Stimulated activated naive CD8-positive, alpha-beta T cell treated with anti-CD3 and anti-CD28 coated beads, Interleukin-15, amount 100 ng/mL, for 72 hours (primary cell): ENCODE measurements at regions not wholly inside any gene's neighbourhood (a gene's known extent, or its start where the extent isn't known, plus 50 kb on each side); places are given as distances from the start of the nearest gene placed in this dataset.

ENCODE experiments used
- ATAC-seq: fragments of 150-1000 bp; cut with Tn5 transposase; 2 replicates; pipeline ENCODE4 v1.10.0; 2021; ENCODE audit warnings: mild to moderate bottlenecking, moderate library complexity
- DNase-seq, 2 donors: peaks; one replicate each; pipeline ENCODE4 v3.0.0; 2021 to 2022
- H3K27ac Mint-ChIP-seq, 2 donors: one replicate each; pipeline ENCODE4 v1.8.0; 2022; ENCODE audit warnings: mild to moderate bottlenecking in 2 of 2, mixed read lengths in 2 of 2, moderate library complexity in 2 of 2
- H3K27me3 Mint-ChIP-seq: one replicate; pipeline ENCODE4 v1.8.0; 2022; ENCODE audit warnings: mixed read lengths
- H3K4me1 Mint-ChIP-seq: one replicate; pipeline ENCODE4 v1.8.0; 2022; ENCODE audit warnings: mild to moderate bottlenecking, mixed read lengths
- H3K4me3 Mint-ChIP-seq, 2 donors: one replicate each; pipeline ENCODE4 v1.8.0; 2022; ENCODE audit warnings: mild to moderate bottlenecking in 2 of 2, mixed read lengths in 2 of 2, moderate library complexity in 1 of 2
- H3K9me3 Mint-ChIP-seq, 2 donors: one replicate each; pipeline ENCODE4 v1.8.0; 2022; ENCODE audit warnings: mixed read lengths in 2 of 2

- no peaks in the 10 kb centered on the region for H3K4me1 Mint-ChIP-seq
- no peaks in the 10 kb centered on the region for H3K27me3 Mint-ChIP-seq
Measured at GRCh38 chr20:16916165-16916564, 168.0 kb downstream of the OTOR start.

DNA sequence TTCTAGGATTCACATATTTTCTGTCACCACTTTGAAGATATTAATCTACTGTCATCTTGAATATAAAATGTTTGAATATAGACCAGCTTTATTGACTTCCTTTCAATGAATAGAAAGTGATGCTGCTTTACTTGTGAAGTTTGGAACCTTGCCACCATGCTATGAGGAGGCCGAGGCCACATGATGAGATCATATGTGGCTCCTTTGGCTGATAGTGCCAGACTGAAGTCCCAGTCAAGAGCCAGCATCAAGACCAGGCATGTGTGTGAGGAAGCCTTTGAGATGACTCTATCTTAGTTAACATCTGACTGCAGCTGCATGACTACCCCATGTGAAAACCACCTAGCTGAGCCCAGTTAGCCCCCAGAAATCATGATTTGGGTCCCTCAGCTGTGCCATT, 169.5 kb downstream of the OTOR start:
- H3K27ac Mint-ChIP-seq, result no peak overlapping the region
- ATAC-seq, result no peak
- no peaks in the 10 kb centered on the region for H3K4me1 Mint-ChIP-seq
- no peaks in the 10 kb centered on the region for H3K27me3 Mint-ChIP-seq
- DNase-seq, result no peak
- H3K9me3 Mint-ChIP-seq, result peaks cover 0 to 9% of the 10 kb centered on the region in 2 donors
- H3K4me3 Mint-ChIP-seq, result no peak overlapping the region

More at GRCh38 chr20:16916165-16916564, 168.0 kb downstream of the OTOR start:
- Mint-ChIP-seq H3K9me3 (peaks cover 0 to 16% of the 10 kb centered on the region in 2 donors), H3K27ac (no peak overlapping the region), H3K4me3 (no peak overlapping the region)
- no peak for DNase-seq
- ATAC-seq, result no peak

DNA sequence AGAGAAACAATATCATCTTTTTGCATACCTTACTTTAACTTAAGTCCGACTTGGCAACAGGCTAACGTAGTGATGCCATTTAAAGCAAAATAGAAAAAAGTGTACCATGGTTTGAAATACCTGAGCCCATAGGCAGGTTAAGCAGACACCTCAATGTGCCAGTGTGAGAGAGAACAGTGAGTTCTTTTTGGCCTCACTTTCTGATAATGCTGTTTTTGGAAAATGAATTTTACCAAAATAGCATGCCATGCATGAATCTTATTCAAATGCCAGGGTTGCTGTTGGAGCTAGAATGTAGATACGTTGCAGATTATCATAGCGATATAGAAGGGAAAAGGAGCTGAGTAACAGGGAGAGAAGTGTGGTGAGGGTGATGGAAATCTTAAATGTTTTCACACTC, 170.2 kb downstream of the OTOR start:
- Mint-ChIP-seq H3K27me3 (no peaks in the 10 kb centered on the region), H3K27ac (no peak overlapping the region), H3K9me3 (peaks cover 0 to 9% of the 10 kb centered on the region in 2 donors), H3K4me3 (no peak overlapping the region), H3K4me1 (no peaks in the 10 kb centered on the region)
- DNase-seq (no peak), ATAC-seq (no peak)

DNA sequence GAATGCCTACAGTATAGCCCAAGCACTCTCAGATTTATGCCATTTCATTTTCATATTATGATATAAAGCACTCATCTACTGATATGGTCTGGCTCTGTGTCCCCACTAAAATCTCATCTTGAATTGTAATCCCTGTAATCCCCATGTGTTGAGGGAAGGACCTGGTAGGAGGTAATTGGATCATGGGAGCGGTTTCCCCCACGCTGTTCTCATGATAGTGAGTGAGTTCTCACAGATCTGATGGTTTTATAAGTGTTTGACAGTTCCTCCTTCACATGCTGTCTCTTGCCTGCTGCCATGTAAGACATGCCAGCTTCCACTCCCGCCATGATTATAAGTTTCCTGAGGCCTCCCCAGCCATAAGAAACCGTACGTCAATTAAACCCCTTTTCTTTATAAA, 171.7 kb downstream of the OTOR start:
- no peak for DNase-seq
- Mint-ChIP-seq H3K27me3 (no peaks in the 10 kb centered on the region), H3K9me3 (peaks cover 0 to 9% of the 10 kb centered on the region in 2 donors), H3K27ac (no peak overlapping the region), H3K4me3 (no peak overlapping the region), H3K4me1 (no peaks in the 10 kb centered on the region)
- ATAC-seq, result no peak

GRCh38 chr20:16922834-16923233, 174.7 kb downstream of the OTOR start:
- Mint-ChIP-seq H3K27me3 (no peaks in the 10 kb centered on the region), H3K9me3 (no peaks in the 10 kb centered on the region), H3K27ac (no peak overlapping the region), H3K4me3 (no peak overlapping the region), H3K4me1 (no peaks in the 10 kb centered on the region)
- ATAC-seq, result no peak
- DNase-seq, result no peak

GRCh38 chr20:16926626-16927430, 178.7 kb downstream of the OTOR start:
- no peak overlapping the region for H3K27ac Mint-ChIP-seq
- no peak for ATAC-seq
- no peaks in the 10 kb centered on the region for H3K9me3 Mint-ChIP-seq
- peaks cover 6% of the 10 kb centered on the region for H3K27me3 Mint-ChIP-seq
- H3K4me3 Mint-ChIP-seq, result no peak overlapping the region
- no peak for DNase-seq
- no peaks in the 10 kb centered on the region for H3K4me1 Mint-ChIP-seq

DNA sequence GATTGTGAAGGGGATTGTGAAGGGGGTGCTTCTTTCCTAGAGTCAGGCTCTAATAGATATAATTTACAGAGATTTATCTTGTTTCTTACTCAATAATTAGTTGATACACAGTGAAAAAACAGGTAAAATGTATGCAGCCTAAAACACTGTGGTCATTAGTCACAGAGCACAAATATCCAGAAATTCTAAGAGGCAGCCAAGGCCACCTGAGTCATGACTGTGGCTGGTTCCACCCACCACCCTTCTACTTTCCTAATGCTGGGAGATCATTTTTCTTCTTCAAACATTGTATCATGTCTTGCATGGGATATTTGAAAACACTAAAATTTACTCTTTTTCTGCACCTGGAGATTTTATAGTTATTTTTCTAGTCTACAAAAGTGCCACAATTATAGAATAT, 181.6 kb downstream of the OTOR start:
- Mint-ChIP-seq H3K9me3 (no peaks in the 10 kb centered on the region), H3K4me3 (no peak overlapping the region), H3K27ac (no peak overlapping the region), H3K27me3 (peaks cover 6% of the 10 kb centered on the region), H3K4me1 (no peaks in the 10 kb centered on the region)
- ATAC-seq (no peak), DNase-seq (no peak)

DNA sequence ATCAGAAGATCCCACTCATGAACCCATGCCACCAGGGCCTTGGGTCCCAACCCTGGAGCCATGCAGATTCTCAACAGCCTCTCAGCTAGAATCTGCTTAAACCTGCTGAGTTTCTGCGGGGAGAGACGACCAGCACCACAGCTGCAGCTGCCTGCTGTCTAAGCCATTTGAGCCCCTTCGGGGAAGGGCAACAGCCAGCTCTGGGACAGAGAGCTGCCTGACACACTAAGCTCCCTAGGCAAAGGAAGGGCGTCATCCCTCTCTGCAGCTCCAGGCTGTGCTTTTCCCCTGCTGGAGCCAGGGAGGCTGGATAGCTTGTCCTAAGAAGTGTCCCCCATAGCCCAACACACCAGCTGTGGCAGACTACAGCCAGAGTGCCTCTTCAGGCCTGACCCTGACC, 182.5 kb downstream of the OTOR start:
- Mint-ChIP-seq H3K27me3 (peaks cover 6% of the 10 kb centered on the region), H3K9me3 (no peaks in the 10 kb centered on the region), H3K4me1 (no peaks in the 10 kb centered on the region), H3K27ac (no peak overlapping the region), H3K4me3 (no peak overlapping the region)
- DNase-seq (no peak), ATAC-seq (no peak)

DNA sequence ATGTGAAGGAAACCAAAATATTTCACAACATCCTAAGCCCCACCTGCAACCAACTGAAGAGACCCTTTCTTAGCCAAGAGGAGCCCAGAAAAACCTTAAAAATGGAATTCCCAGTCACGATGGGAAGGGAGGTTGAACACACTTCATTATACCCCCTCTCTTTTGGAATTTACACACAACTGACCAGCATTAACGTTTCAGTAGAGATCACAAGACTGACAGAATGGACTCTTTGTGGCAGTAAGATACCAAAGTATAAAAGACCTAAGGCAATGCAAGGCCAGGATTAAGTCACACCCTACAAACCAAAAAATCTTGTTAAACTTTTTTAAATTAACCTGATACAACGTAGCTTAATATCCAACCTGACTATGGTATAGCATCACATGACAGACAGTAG, 190.9 kb downstream of the OTOR start:
- ATAC-seq, result no peak
- Mint-ChIP-seq H3K27me3 (no peaks in the 10 kb centered on the region), H3K4me1 (no peaks in the 10 kb centered on the region), H3K4me3 (no peak overlapping the region), H3K9me3 (peaks cover 5 to 7% of the 10 kb centered on the region in 2 donors), H3K27ac (no peak overlapping the region)
- DNase-seq, result no peak

DNA sequence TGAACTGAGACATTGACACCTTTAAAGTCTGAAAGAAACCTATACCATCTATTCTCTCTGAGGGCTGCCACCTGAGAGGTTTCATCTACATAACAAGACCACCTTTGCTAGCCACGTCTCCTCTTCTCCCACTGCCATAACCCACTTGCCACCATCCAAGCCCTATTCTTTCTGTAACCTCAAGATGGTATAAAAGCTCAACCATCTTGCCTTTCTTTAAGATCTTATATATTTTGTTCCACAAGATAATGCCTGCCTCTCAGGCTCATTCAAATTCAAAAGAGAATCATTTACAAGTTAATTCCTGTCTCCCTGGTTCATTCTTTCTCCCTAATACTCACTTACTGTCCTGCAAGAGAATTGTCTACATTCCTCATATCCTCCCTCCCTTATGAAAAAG, 192.5 kb downstream of the OTOR start:
- Mint-ChIP-seq H3K27me3 (no peaks in the 10 kb centered on the region), H3K9me3 (peaks cover 5 to 7% of the 10 kb centered on the region in 2 donors)
- ATAC-seq, result no peak

GRCh38 chr20:16942051-16942450, 193.9 kb downstream of the OTOR start:
- Mint-ChIP-seq H3K27ac (no peak overlapping the region), H3K4me1 (no peaks in the 10 kb centered on the region), H3K4me3 (no peak overlapping the region), H3K9me3 (peaks cover 5 to 7% of the 10 kb centered on the region in 2 donors), H3K27me3 (no peaks in the 10 kb centered on the region)
- ATAC-seq (no peak), DNase-seq (no peak)

More for the DNA sequence above, 192.5 kb downstream of the OTOR start:
- Mint-ChIP-seq H3K27ac (no peak overlapping the region), H3K4me1 (no peaks in the 10 kb centered on the region), H3K4me3 (no peak overlapping the region)
- no peak for DNase-seq

GRCh38 chr20:16942756-16943155, 194.6 kb downstream of the OTOR start:
- Mint-ChIP-seq H3K27ac (no peak overlapping the region), H3K4me3 (no peak overlapping the region)
- DNase-seq, result no peak

DNA sequence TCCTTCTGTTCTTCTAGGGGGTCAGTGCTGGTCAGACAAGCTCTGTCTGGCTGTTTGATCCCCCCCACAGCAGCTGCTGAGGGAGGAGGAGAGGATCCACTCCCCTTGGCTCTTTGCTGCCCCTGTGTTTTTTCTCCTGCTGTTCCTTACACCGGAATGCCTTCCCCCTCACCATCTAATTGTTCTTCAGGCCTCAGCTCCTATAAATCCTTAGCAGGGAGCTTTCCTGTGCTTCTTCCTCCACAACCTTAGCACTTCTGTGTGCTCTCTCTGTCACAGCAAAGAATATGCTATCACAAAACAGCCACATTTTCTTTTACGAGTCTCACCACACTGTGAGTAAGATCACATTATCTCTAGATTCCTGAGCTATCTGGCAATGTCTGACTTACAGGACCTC, 196.6 kb downstream of the OTOR start:
- no peak for ATAC-seq
- DNase-seq, result no peak
- no peak overlapping the region for H3K4me3 Mint-ChIP-seq
- H3K4me1 Mint-ChIP-seq, result no peaks in the 10 kb centered on the region
- H3K27me3 Mint-ChIP-seq, result no peaks in the 10 kb centered on the region
- peaks cover 9 to 13% of the 10 kb centered on the region in 2 donors for H3K9me3 Mint-ChIP-seq
- no peak overlapping the region for H3K27ac Mint-ChIP-seq

More at GRCh38 chr20:16942756-16943155, 194.6 kb downstream of the OTOR start:
- no peaks in the 10 kb centered on the region for H3K4me1 Mint-ChIP-seq
- no peaks in the 10 kb centered on the region for H3K27me3 Mint-ChIP-seq
- peaks cover 5 to 7% of the 10 kb centered on the region in 2 donors for H3K9me3 Mint-ChIP-seq
- no peak for ATAC-seq

DNA sequence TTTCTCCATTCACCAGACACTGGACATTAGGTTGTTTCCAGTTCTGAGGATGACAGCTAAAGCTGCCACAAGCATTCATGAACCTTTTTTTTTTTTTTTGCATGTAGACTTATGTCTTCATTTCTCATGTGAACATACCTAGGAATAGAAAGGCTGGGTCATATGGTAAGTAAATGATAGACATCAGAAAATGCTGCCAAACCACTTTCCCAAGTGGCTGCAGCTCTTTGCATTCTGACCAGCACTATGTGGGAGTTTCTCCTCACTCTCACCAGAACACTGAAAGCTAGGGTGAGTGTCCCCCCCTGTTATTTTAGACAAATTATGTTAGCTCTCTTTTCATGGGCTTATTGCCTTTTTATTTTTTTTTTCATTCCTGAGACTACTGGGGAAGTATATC, 197.5 kb downstream of the OTOR start:
- Mint-ChIP-seq H3K9me3 (peaks cover 9 to 20% of the 10 kb centered on the region in 2 donors), H3K4me1 (no peaks in the 10 kb centered on the region), H3K27me3 (no peaks in the 10 kb centered on the region), H3K4me3 (no peak overlapping the region), H3K27ac (no peak overlapping the region)
- DNase-seq (no peak), ATAC-seq (no peak)

- DNase-seq (no peak), ATAC-seq (no peak)
- H3K9me3 Mint-ChIP-seq, result peaks cover 4 to 15% of the 10 kb centered on the region in 2 donors
- H3K4me3 Mint-ChIP-seq, result no peak overlapping the region
- no peak overlapping the region for H3K27ac Mint-ChIP-seq
- H3K27me3 Mint-ChIP-seq, result no peaks in the 10 kb centered on the region
- no peaks in the 10 kb centered on the region for H3K4me1 Mint-ChIP-seq
Measured at GRCh38 chr20:16946097-16946496, 197.9 kb downstream of the OTOR start.

DNA sequence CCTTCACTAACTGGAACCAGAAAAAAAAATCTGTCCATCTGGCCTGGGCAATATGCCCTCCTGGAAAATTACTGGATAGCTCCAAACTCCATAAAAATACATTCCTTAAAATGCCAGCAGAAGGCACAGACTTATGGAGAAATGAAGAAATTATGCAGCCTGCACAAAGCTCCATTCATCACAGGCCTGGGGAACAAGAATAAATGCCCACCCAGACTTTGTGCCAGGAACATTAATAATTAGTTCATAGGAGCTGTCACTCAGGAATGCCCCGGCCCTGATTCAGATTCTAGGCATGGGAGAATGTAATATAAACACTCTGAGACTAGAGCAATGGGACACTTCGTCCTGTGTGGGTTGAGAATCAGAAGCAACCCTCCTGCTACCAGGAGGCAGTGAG, 199.3 kb downstream of the OTOR start:
- Mint-ChIP-seq H3K4me1 (no peaks in the 10 kb centered on the region), H3K27ac (no peak overlapping the region), H3K27me3 (no peaks in the 10 kb centered on the region), H3K9me3 (peaks cover 4 to 14% of the 10 kb centered on the region in 2 donors), H3K4me3 (no peak overlapping the region)
- no peak for ATAC-seq
- no peak for DNase-seq

GRCh38 chr20:16951876-16952275, 203.7 kb downstream of the OTOR start:
- DNase-seq, result no peak
- Mint-ChIP-seq H3K27ac (no peak overlapping the region), H3K4me3 (no peak overlapping the region), H3K27me3 (no peaks in the 10 kb centered on the region), H3K9me3 (peaks cover 4 to 14% of the 10 kb centered on the region in 2 donors), H3K4me1 (no peaks in the 10 kb centered on the region)
- no peak for ATAC-seq
